GM23338 (cell line): ENCODE measurements at regions not wholly inside any gene's neighbourhood (a gene's known extent, or its start where the extent isn't known, plus 50 kb on each side); places are given as distances from the start of the nearest gene placed in this dataset.

Source experiments
- ATAC-seq: fragments of 200-7000 bp; cut with Tn5 transposase; 3 replicates; pipeline ENCODE4 v1.9.1; 2020
- DNase-seq: peaks from one replicate; pipeline ENCODE4 v3.0.0-alpha.2; 2015; ENCODE audit warnings: low spot score
- H2AFZ ChIP-seq: fragments of 200-600 bp; sonication (generic); 2 replicates; pipeline ENCODE4 v1.8.0; 2016; ENCODE audit warnings: antibody characterized with exemption, mild to moderate bottlenecking, moderate library complexity
- H3F3A ChIP-seq: fragments of 200-600 bp; sonication (generic); replicated peaks from 2 replicates; pipeline ENCODE4 v1.8.0; 2017; ENCODE audit warnings: antibody characterized with exemption, mixed run types, low read depth
- H3K27ac ChIP-seq: fragments of 200-600 bp; sonication (generic); 2 replicates; pipeline ENCODE4 v1.6.1; 2016; ENCODE audit warnings: low read depth
- H3K27me3 ChIP-seq: fragments of 200-600 bp; sonication (generic); 2 replicates; pipeline ENCODE4 v1.8.0; 2016; ENCODE audit warnings: mild to moderate bottlenecking, mixed run types, moderate library complexity; ENCODE audit not compliant: insufficient read depth
- H3K36me3 ChIP-seq: fragments of 200-600 bp; sonication (generic); 2 replicates; pipeline ENCODE4 v1.8.0; 2016; ENCODE audit warnings: mild to moderate bottlenecking; ENCODE audit not compliant: insufficient read depth
- H3K4me1 ChIP-seq: fragments of 200-600 bp; sonication (generic); 2 replicates; pipeline ENCODE4 v1.8.0; 2016; ENCODE audit warnings: mild to moderate bottlenecking, moderate library complexity; ENCODE audit not compliant: insufficient read depth
- H3K4me2 ChIP-seq: fragments of 200-600 bp; sonication (generic); 2 replicates; pipeline ENCODE4 v1.7.1; 2017; ENCODE audit warnings: mixed run types
- H3K4me3 ChIP-seq: fragments of 200-600 bp; sonication (generic); 2 replicates; pipeline ENCODE4 v1.6.1; 2016; ENCODE audit warnings: mixed run types
- H3K79me2 ChIP-seq: fragments of 200-600 bp; sonication (generic); replicated peaks from 2 replicates; pipeline ENCODE4 v1.8.0; 2017; ENCODE audit warnings: mild to moderate bottlenecking; ENCODE audit not compliant: insufficient read depth
- H3K9me2 ChIP-seq: fragments of 200-600 bp; sonication (generic); 2 replicates; pipeline ENCODE4 v1.8.0; 2017; ENCODE audit not compliant: insufficient read depth
- H4K20me1 ChIP-seq: fragments of 200-600 bp; sonication (generic); replicated peaks from 2 replicates; pipeline ENCODE4 v1.8.0; 2017; ENCODE audit warnings: mild to moderate bottlenecking; ENCODE audit not compliant: insufficient read depth
- H3K27ac Mint-ChIP-seq: 2 replicates; pipeline ENCODE4 v1.8.0; 2020; ENCODE audit warnings: inconsistent platforms, mild to moderate bottlenecking, moderate library complexity, mixed read lengths
- H3K27me3 Mint-ChIP-seq: 3 replicates; pipeline ENCODE4 v1.8.0; 2022; ENCODE audit warnings: low read depth, mild to moderate bottlenecking, moderate library complexity, mixed read lengths, inconsistent platforms; ENCODE audit not compliant: insufficient read depth, poor library complexity
- H3K36me3 Mint-ChIP-seq: 3 replicates; pipeline ENCODE4 v1.8.0; 2021; ENCODE audit warnings: low read depth, mild to moderate bottlenecking, inconsistent platforms, moderate library complexity, mixed read lengths
- H3K4me1 Mint-ChIP-seq: 3 replicates; pipeline ENCODE4 v1.8.0; 2020; ENCODE audit warnings: mild to moderate bottlenecking, inconsistent platforms, mixed read lengths
- H3K4me3 Mint-ChIP-seq: 3 replicates; pipeline ENCODE4 v1.8.0; 2021; ENCODE audit warnings: moderate library complexity, mild to moderate bottlenecking, inconsistent platforms, mixed read lengths
- H3K9me3 Mint-ChIP-seq: 3 replicates; pipeline ENCODE4 v1.8.0; 2020; ENCODE audit warnings: moderate library complexity, mild to moderate bottlenecking, inconsistent platforms, mixed read lengths
- CREB1 ChIP-seq: fragments of 250-450 bp; sonication (Bioruptor Pico); IDR thresholded peaks from 2 replicates; pipeline ENCODE4 v1.5.0; 2020; ENCODE audit warnings: low read depth, mild to moderate bottlenecking, moderate library complexity
- EZH2 ChIP-seq: fragments of 200-600 bp; sonication (generic); IDR thresholded peaks from one replicate; pipeline ENCODE4 v1.8.0; 2017; ENCODE audit warnings: antibody characterized with exemption, mild to moderate bottlenecking, low read depth; ENCODE audit not compliant: unreplicated experiment
- EZH2phosphoT487 ChIP-seq: fragments of 200-600 bp; sonication (generic); IDR thresholded peaks from one replicate; pipeline ENCODE4 v1.8.1; 2018; ENCODE audit warnings: antibody characterized with exemption; ENCODE audit not compliant: unreplicated experiment
- JUNB ChIP-seq: IDR thresholded peaks from one replicate; pipeline ENCODE4 v1.6.1; 2016; ENCODE audit warnings: antibody characterized with exemption; ENCODE audit not compliant: unreplicated experiment
- NANOG ChIP-seq: IDR thresholded peaks from 2 replicates; pipeline ENCODE4 v1.6.1; 2016; ENCODE audit warnings: antibody characterized with exemption, borderline replicate concordance
- POLR2AphosphoS5 ChIP-seq: IDR thresholded peaks from 2 replicates; pipeline ENCODE4 v1.6.1; 2016; ENCODE audit warnings: antibody characterized with exemption, low read depth
- STAT1 ChIP-seq: IDR thresholded peaks from one replicate; pipeline ENCODE4 v1.6.1; 2016; ENCODE audit warnings: antibody characterized with exemption; ENCODE audit not compliant: unreplicated experiment
- ZNF114 ChIP-seq: fragments of 250-450 bp; sonication (Bioruptor Pico); IDR thresholded peaks from 2 replicates; pipeline ENCODE4 v1.5.0; 2020; ENCODE audit warnings: mild to moderate bottlenecking, moderate library complexity
- ZNF331 ChIP-seq: fragments of 250-450 bp; sonication (Bioruptor Pico); IDR thresholded peaks from 2 replicates; pipeline ENCODE4 v1.5.0; 2020; ENCODE audit warnings: low read depth, mild to moderate bottlenecking, moderate library complexity
- TF ChIP-seq, protein P1 (sequence below): fragments of 250-450 bp; sonication (Bioruptor Pico); IDR thresholded peaks from 2 replicates; pipeline ENCODE4 v1.5.0; 2020; ENCODE audit warnings: mild to moderate bottlenecking, moderate library complexity
- TF ChIP-seq, protein P2 (sequence below): IDR thresholded peaks from one replicate; pipeline ENCODE4 v1.6.1; 2018; ENCODE audit warnings: antibody characterized with exemption; ENCODE audit not compliant: unreplicated experiment
- TF ChIP-seq, protein P3 (sequence below), 2 experiments: fragments of 200-600 bp in 1 of 2; sonication (generic) in 1 of 2; conservative IDR thresholded peaks; 2 replicates each; pipeline versions ENCODE4 v1.5.1 to v1.6.1; 2016 to 2017; ENCODE audit warnings: antibody characterized with exemption in 2 of 2, low read depth in 2 of 2, mild to moderate bottlenecking in 2 of 2, moderate library complexity in 1 of 2
- TF ChIP-seq, protein P4 (sequence below): IDR thresholded peaks from 2 replicates; pipeline ENCODE4 v1.6.1; 2016; ENCODE audit warnings: antibody characterized with exemption

DNA sequence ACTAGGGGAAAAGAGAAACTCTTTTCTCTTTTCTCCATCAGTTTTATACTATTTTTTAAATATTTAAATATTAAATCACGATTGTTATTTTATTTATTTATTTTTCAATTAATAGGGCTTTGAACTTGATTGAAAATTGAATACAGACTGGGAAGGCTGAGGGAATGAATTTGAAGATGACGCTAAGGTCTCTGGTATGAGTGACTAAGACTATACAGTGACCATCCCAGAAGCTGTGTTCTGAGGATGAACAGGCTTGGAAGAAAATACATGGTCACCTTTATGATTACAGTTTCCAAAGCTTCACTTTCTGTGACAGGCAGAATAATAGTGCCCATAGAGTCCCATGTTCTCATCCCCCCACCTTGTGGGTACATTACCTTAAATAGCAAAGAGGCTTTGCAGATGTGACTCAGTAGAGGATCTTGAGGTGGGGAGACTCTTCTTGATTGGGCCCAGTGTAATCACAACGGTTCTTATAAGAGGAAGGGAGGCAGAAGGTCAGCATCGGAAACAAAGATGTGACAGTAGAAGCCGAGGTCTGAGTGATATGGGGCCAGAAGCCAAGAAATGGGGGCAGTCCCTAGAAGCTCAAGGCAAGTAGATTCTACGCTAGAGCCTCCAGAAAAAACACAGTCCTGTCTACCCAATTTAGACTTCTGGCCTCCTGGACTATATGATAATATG lies 51.0 kb upstream of the LPP start:
- no peak for TF ChIP-seq ZNF331 (CRISPR knock-in tag)
- TF ChIP-seq, protein P1, sequence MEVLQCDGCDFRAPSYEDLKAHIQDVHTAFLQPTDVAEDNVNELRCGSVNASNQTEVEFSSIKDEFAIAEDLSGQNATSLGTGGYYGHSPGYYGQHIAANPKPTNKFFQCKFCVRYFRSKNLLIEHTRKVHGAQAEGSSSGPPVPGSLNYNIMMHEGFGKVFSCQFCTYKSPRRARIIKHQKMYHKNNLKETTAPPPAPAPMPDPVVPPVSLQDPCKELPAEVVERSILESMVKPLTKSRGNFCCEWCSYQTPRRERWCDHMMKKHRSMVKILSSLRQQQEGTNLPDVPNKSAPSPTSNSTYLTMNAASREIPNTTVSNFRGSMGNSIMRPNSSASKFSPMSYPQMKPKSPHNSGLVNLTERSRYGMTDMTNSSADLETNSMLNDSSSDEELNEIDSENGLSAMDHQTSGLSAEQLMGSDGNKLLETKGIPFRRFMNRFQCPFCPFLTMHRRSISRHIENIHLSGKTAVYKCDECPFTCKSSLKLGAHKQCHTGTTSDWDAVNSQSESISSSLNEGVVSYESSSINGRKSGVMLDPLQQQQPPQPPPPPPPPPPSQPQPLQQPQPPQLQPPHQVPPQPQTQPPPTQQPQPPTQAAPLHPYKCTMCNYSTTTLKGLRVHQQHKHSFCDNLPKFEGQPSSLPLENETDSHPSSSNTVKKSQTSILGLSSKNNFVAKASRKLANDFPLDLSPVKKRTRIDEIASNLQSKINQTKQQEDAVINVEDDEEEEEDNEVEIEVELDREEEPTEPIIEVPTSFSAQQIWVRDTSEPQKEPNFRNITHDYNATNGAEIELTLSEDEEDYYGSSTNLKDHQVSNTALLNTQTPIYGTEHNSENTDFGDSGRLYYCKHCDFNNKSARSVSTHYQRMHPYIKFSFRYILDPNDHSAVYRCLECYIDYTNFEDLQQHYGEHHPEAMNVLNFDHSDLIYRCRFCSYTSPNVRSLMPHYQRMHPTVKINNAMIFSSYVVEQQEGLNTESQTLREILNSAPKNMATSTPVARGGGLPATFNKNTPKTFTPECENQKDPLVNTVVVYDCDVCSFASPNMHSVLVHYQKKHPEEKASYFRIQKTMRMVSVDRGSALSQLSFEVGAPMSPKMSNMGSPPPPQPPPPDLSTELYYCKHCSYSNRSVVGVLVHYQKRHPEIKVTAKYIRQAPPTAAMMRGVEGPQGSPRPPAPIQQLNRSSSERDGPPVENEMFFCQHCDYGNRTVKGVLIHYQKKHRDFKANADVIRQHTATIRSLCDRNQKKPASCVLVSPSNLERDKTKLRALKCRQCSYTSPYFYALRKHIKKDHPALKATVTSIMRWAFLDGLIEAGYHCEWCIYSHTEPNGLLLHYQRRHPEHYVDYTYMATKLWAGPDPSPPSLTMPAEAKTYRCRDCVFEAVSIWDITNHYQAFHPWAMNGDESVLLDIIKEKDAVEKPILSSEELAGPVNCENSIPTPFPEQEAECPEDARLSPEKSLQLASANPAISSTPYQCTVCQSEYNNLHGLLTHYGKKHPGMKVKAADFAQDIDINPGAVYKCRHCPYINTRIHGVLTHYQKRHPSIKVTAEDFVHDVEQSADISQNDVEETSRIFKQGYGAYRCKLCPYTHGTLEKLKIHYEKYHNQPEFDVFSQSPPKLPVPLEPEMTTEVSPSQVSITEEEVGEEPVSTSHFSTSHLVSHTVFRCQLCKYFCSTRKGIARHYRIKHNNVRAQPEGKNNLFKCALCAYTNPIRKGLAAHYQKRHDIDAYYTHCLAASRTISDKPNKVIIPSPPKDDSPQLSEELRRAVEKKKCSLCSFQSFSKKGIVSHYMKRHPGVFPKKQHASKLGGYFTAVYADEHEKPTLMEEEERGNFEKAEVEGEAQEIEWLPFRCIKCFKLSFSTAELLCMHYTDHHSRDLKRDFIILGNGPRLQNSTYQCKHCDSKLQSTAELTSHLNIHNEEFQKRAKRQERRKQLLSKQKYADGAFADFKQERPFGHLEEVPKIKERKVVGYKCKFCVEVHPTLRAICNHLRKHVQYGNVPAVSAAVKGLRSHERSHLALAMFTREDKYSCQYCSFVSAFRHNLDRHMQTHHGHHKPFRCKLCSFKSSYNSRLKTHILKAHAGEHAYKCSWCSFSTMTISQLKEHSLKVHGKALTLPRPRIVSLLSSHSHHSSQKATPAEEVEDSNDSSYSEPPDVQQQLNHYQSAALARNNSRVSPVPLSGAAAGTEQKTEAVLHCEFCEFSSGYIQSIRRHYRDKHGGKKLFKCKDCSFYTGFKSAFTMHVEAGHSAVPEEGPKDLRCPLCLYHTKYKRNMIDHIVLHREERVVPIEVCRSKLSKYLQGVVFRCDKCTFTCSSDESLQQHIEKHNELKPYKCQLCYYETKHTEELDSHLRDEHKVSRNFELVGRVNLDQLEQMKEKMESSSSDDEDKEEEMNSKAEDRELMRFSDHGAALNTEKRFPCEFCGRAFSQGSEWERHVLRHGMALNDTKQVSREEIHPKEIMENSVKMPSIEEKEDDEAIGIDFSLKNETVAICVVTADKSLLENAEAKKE (CRISPR knock-in tag): no peak
- no peak for TF ChIP-seq CREB1 (CRISPR knock-in tag)
- no peak for TF ChIP-seq POLR2AphosphoS5
- TF ChIP-seq JUNB: no peak
- no peak for TF ChIP-seq EZH2phosphoT487
- TF ChIP-seq EZH2: no peak
- no peak for TF ChIP-seq ZNF114
- TF ChIP-seq, protein P2, sequence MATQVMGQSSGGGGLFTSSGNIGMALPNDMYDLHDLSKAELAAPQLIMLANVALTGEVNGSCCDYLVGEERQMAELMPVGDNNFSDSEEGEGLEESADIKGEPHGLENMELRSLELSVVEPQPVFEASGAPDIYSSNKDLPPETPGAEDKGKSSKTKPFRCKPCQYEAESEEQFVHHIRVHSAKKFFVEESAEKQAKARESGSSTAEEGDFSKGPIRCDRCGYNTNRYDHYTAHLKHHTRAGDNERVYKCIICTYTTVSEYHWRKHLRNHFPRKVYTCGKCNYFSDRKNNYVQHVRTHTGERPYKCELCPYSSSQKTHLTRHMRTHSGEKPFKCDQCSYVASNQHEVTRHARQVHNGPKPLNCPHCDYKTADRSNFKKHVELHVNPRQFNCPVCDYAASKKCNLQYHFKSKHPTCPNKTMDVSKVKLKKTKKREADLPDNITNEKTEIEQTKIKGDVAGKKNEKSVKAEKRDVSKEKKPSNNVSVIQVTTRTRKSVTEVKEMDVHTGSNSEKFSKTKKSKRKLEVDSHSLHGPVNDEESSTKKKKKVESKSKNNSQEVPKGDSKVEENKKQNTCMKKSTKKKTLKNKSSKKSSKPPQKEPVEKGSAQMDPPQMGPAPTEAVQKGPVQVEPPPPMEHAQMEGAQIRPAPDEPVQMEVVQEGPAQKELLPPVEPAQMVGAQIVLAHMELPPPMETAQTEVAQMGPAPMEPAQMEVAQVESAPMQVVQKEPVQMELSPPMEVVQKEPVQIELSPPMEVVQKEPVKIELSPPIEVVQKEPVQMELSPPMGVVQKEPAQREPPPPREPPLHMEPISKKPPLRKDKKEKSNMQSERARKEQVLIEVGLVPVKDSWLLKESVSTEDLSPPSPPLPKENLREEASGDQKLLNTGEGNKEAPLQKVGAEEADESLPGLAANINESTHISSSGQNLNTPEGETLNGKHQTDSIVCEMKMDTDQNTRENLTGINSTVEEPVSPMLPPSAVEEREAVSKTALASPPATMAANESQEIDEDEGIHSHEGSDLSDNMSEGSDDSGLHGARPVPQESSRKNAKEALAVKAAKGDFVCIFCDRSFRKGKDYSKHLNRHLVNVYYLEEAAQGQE: no peak
- no peak for TF ChIP-seq STAT1
- TF ChIP-seq, protein P3, sequence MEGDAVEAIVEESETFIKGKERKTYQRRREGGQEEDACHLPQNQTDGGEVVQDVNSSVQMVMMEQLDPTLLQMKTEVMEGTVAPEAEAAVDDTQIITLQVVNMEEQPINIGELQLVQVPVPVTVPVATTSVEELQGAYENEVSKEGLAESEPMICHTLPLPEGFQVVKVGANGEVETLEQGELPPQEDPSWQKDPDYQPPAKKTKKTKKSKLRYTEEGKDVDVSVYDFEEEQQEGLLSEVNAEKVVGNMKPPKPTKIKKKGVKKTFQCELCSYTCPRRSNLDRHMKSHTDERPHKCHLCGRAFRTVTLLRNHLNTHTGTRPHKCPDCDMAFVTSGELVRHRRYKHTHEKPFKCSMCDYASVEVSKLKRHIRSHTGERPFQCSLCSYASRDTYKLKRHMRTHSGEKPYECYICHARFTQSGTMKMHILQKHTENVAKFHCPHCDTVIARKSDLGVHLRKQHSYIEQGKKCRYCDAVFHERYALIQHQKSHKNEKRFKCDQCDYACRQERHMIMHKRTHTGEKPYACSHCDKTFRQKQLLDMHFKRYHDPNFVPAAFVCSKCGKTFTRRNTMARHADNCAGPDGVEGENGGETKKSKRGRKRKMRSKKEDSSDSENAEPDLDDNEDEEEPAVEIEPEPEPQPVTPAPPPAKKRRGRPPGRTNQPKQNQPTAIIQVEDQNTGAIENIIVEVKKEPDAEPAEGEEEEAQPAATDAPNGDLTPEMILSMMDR (conservative IDR thresholded peaks at IDR 0.05; ENCODE audit: low read depth in 2 of 2): no peak
- TF ChIP-seq, protein P4, sequence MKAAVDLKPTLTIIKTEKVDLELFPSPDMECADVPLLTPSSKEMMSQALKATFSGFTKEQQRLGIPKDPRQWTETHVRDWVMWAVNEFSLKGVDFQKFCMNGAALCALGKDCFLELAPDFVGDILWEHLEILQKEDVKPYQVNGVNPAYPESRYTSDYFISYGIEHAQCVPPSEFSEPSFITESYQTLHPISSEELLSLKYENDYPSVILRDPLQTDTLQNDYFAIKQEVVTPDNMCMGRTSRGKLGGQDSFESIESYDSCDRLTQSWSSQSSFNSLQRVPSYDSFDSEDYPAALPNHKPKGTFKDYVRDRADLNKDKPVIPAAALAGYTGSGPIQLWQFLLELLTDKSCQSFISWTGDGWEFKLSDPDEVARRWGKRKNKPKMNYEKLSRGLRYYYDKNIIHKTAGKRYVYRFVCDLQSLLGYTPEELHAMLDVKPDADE: no peak
- no peak for TF ChIP-seq NANOG
- Mint-ChIP-seq H3K4me3 (no peak overlapping the region), H3K27ac (no peak overlapping the region), H3K4me1 (peaks cover 16% of the 10 kb centered on the region), H3K27me3 (no peaks in the 10 kb centered on the region), H3K36me3 (no peaks in the 10 kb centered on the region), H3K9me3 (peaks cover 5% of the 10 kb centered on the region; the same call in 1 of the 3 replicates)
- peaks cover 14% of the 10 kb centered on the region for H3K4me1 ChIP-seq
- H3K36me3 ChIP-seq: no peaks in the 10 kb centered on the region
- no peaks in the 10 kb centered on the region for H3F3A ChIP-seq
- H3K27ac ChIP-seq: no peak overlapping the region
- no peaks in the 10 kb centered on the region for H3K27me3 ChIP-seq
- H4K20me1 ChIP-seq: no peaks in the 10 kb centered on the region; the same call in 1 of the 2 replicates
- no peak overlapping the region for H3K4me2 ChIP-seq
- DNase-seq (no peak), ATAC-seq (no peak)
- H3K79me2 ChIP-seq: no peaks in the 10 kb centered on the region
- H2AFZ ChIP-seq: no peak overlapping the region
- no peak overlapping the region for H3K4me3 ChIP-seq
- H3K9me2 ChIP-seq: no peaks in the 10 kb centered on the region
